SK-N-SH treated with all-trans-retinoic acid at 6 μM for 48 hours (cell line): ENCODE measurements at regions not wholly inside any gene's neighbourhood (a gene's known extent, or its start where the extent isn't known, plus 50 kb on each side); places are given as distances from the start of the nearest gene placed in this dataset.

Experiments used
- ARNTL ChIP-seq: fragments of 450-650 bp; formaldehyde crosslinking; IDR thresholded peaks from 2 replicates; pipeline ENCODE4 v1.5.0; 2020; ENCODE audit warnings: low read depth, mild to moderate bottlenecking, moderate library complexity, borderline replicate concordance
- CREB5 ChIP-seq: fragments of 250-450 bp; sonication (Bioruptor Pico); IDR thresholded peaks from 2 replicates; pipeline ENCODE4 v1.5.1; 2020; ENCODE audit warnings: low read depth, mild to moderate bottlenecking, moderate library complexity
- OSR1 ChIP-seq: fragments of 250-450 bp; sonication (Bioruptor Pico); IDR thresholded peaks from 2 replicates; pipeline ENCODE4 v1.8.0; 2022; ENCODE audit warnings: moderate library complexity, mild to moderate bottlenecking, inconsistent platforms
- ZC3H10 ChIP-seq: fragments of 250-450 bp; sonication (Bioruptor Pico); IDR thresholded peaks from 2 replicates; pipeline ENCODE4 v1.5.1; 2021; ENCODE audit warnings: mild to moderate bottlenecking, moderate library complexity
- ZFP30 ChIP-seq: fragments of 450-650 bp; formaldehyde crosslinking; IDR thresholded peaks from 2 replicates; pipeline ENCODE4 v1.5.0; 2022; ENCODE audit warnings: mild to moderate bottlenecking, moderate library complexity
- ZNF70 ChIP-seq: fragments of 450-650 bp; formaldehyde crosslinking; IDR thresholded peaks from 2 replicates; pipeline ENCODE4 v1.5.0; 2020; ENCODE audit warnings: mild to moderate bottlenecking, moderate library complexity

- TF ChIP-seq ZFP30 (no peak), CREB5 (CRISPR knock-in tag) (no peak), ZNF70 (CRISPR knock-in tag) (no peak), OSR1 (CRISPR knock-in tag) (no peak), ARNTL (CRISPR knock-in tag) (no peak), ZC3H10 (CRISPR knock-in tag) (no peak)
Measured at GRCh38 chr6:15962449-15962764, 166.5 kb upstream of the MYLIP start.
